Thyroid gland (tissue), 4 donors: ENCODE measurements at regions not wholly inside any gene's neighbourhood (a gene's known extent, or its start where the extent isn't known, plus 50 kb on each side); places are given as distances from the start of the nearest gene placed in this dataset.

Source experiments
- DNase-seq, 2 donors: peaks; one replicate each; pipeline ENCODE4 v3.0.0-alpha.2; 2019
- H3K27ac ChIP-seq, 3 donors: fragments of 200-600 bp; sonication (generic); 1 replicate in 2 of 3; 2 replicates in 1 of 3; pipeline ENCODE4 v1.5.1; 2016 to 2019; ENCODE audit warnings: mild to moderate bottlenecking in 1 of 3, moderate library complexity in 1 of 3
- H3K27me3 ChIP-seq: fragments of 200-600 bp; sonication (generic); one replicate; pipeline ENCODE4 v1.5.1; 2019
- H3K36me3 ChIP-seq, 2 donors: fragments of 200-600 bp; sonication (generic); one replicate each; pipeline ENCODE4 v1.5.1; 2016 to 2019
- H3K4me1 ChIP-seq, 2 donors: fragments of 200-600 bp; sonication (generic); one replicate each; pipeline ENCODE4 v1.5.1; 2017 to 2019
- H3K4me3 ChIP-seq, 3 donors: fragments of 200-600 bp; sonication (generic); replicated peaks in 1 of 3; 1 replicate in 2 of 3; 2 replicates in 1 of 3; pipeline ENCODE4 v1.5.1; 2016; ENCODE audit warnings: mild to moderate bottlenecking in 1 of 3
- H3K9me3 ChIP-seq: fragments of 200-600 bp; sonication (generic); one replicate; pipeline ENCODE4 v1.5.1; 2017
- POLR2A ChIP-seq, 2 donors: fragments of 450-650 bp; IDR thresholded peaks; one replicate each; pipeline ENCODE4 v1.6.1; 2017; ENCODE audit warnings: antibody characterized with exemption in 2 of 2, mild to moderate bottlenecking in 2 of 2, moderate library complexity in 1 of 2
- WGBS, 2 donors: methylation state at CpG; one replicate each; pipeline ENCODE4 v1.1.5; 2017; 5-methylcytosine and 5-hydroxymethylcytosine counted together
- intact Hi-C: fragments of 100-400 bp; cut with DNase I; formaldehyde crosslinking; loops from one replicate; pipeline ENCODE4 v1.15.1; 2023
- TF ChIP-seq, protein P1 (sequence below), 6 experiments: fragments of 200-600 bp in 3 of 6; fragments of 450-650 bp in 3 of 6; sonication (generic) in 3 of 6; IDR thresholded peaks; one replicate each; pipeline ENCODE4 v1.5.1; 2016 to 2019; ENCODE audit warnings: antibody characterized with exemption in 6 of 6, mild to moderate bottlenecking in 2 of 6, inconsistent platforms in 1 of 6, moderate library complexity in 1 of 6

DNA sequence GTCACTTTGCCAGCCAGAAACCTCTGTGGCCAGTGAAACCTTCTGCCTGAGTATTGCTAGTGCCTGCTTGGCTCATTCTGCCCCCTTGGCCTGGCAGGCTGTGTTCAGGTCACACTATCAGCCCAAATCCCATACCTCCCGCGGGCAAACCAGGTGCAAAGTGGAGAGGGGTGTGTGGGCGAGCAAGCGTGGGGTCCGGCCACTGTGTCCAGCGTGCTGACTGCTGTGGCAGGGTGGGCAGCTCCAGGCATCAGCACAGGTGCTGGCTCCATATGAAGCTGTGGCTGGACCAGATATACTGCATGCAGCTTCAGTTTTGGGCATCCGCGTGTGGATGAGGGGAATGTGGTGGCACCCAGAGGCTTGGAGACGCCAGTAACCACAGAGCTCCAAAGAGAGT, 576.5 kb upstream of the EDIL3 start:
- Histone ChIP-seq H3K4me3 (no peak overlapping the region), H3K4me1 (no peaks in the 10 kb centered on the region), H3K36me3 (no peaks in the 10 kb centered on the region), H3K9me3 (no peaks in the 10 kb centered on the region), H3K27ac (no peak overlapping the region), H3K27me3 (no peaks in the 10 kb centered on the region)
- TF ChIP-seq, protein P1, sequence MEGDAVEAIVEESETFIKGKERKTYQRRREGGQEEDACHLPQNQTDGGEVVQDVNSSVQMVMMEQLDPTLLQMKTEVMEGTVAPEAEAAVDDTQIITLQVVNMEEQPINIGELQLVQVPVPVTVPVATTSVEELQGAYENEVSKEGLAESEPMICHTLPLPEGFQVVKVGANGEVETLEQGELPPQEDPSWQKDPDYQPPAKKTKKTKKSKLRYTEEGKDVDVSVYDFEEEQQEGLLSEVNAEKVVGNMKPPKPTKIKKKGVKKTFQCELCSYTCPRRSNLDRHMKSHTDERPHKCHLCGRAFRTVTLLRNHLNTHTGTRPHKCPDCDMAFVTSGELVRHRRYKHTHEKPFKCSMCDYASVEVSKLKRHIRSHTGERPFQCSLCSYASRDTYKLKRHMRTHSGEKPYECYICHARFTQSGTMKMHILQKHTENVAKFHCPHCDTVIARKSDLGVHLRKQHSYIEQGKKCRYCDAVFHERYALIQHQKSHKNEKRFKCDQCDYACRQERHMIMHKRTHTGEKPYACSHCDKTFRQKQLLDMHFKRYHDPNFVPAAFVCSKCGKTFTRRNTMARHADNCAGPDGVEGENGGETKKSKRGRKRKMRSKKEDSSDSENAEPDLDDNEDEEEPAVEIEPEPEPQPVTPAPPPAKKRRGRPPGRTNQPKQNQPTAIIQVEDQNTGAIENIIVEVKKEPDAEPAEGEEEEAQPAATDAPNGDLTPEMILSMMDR (IDR thresholded peaks at IDR 0.05), result no peak
- TF ChIP-seq POLR2A (IDR thresholded peaks at IDR 0.05), result no peak
- intact Hi-C loops, result no loop called here
- 85 to 100% methylated on average over 6 to 9 of the region's 9 CpGs for WGBS, 2 donors
- DNase-seq, result no peak

DNA sequence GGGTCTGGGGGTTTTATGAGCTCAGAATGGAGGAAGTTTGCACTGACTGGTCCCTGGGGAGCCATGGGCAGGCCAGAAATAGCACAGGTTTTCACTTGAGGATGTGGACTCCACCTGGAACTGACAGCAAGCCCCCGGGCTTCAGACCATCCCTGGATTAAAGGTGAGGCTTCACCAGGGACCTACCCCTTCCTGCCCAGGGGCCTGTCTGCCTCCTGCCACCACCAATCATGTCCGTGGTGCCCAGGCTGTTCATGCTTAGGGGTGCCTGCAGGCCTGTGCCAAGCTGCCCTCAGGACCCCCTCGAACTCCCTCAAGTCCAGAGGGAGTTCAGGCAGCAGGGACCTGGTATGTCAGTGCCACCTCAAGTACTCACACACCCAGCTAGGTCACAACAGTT, 577.2 kb upstream of the EDIL3 start:
- Histone ChIP-seq H3K27me3 (no peaks in the 10 kb centered on the region), H3K36me3 (no peaks in the 10 kb centered on the region), H3K27ac (no peak overlapping the region), H3K4me3 (no peak overlapping the region), H3K4me1 (no peaks in the 10 kb centered on the region), H3K9me3 (no peaks in the 10 kb centered on the region)
- DNase-seq, result no peak
- no peak for TF ChIP-seq POLR2A (IDR thresholded peaks at IDR 0.05)
- TF ChIP-seq, protein P1 (IDR thresholded peaks at IDR 0.05), result no peak
- WGBS, 2 donors, result 33 to 88% methylated on average over 2 to 3 of the region's 3 CpGs
- intact Hi-C loops, result no loop called here

DNA sequence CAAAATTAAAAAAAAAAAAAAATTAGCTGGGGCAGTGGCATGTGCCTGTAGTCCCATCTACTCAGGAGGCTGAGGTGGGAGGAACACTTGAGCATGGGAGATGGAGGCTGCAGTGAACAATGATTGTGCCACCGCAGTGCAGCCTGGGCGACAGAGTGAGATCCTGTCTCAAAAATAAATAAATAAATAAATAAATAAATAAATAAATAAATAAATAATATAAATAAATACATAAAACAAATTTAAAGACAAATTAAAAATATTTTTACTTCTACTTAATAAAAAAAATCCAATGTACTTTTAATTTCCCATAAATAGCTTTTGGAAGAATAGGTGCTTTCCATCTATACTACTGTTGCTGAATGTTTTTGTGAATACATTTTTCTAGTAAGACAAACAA, 598.4 kb upstream of the EDIL3 start:
- 48 to 70% methylated on average over 2 of the region's 2 CpGs for WGBS, 2 donors
- no peak overlapping the region for H3K4me3 ChIP-seq
- intact Hi-C loops, result no loop called here
- DNase-seq, result no peak
- no peaks in the 10 kb centered on the region for H3K9me3 ChIP-seq
- H3K27me3 ChIP-seq, result no peaks in the 10 kb centered on the region
- no peaks in the 10 kb centered on the region for H3K36me3 ChIP-seq
- no peak overlapping the region for H3K27ac ChIP-seq
- TF ChIP-seq, protein P1 (IDR thresholded peaks at IDR 0.05), result no peak
- no peak for TF ChIP-seq POLR2A (IDR thresholded peaks at IDR 0.05)
- H3K4me1 ChIP-seq, result no peaks in the 10 kb centered on the region

DNA sequence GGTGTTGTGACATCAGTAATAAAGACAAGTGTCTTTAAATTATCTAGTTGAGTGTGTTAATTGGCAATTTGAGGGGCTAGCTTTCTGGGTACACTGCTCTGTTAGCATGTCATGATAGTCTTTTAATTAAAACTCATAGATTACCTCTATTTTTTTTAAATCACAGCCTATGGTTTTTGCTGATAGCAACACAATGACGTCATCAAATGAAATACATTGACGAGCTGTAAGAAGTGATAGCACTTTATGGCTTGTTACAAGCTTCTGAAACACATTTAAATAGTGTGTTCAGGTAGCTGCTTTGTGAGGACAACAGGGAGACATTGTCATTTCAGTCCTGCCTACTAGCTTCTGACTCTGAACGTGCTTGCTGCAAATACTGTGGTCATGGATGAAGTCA, 600.5 kb upstream of the EDIL3 start:
- H3K27me3 ChIP-seq, result no peaks in the 10 kb centered on the region
- H3K4me1 ChIP-seq, result no peaks in the 10 kb centered on the region
- TF ChIP-seq, protein P1 (IDR thresholded peaks at IDR 0.05), result no peak
- TF ChIP-seq POLR2A (IDR thresholded peaks at IDR 0.05), result no peak
- no peaks in the 10 kb centered on the region for H3K36me3 ChIP-seq
- no peak overlapping the region for H3K27ac ChIP-seq
- no peaks in the 10 kb centered on the region for H3K9me3 ChIP-seq
- DNase-seq, result no peak
- intact Hi-C loops, result no loop called here
- 38 to 56% methylated on average over 3 of the region's 3 CpGs for WGBS, 2 donors
- no peak overlapping the region for H3K4me3 ChIP-seq

DNA sequence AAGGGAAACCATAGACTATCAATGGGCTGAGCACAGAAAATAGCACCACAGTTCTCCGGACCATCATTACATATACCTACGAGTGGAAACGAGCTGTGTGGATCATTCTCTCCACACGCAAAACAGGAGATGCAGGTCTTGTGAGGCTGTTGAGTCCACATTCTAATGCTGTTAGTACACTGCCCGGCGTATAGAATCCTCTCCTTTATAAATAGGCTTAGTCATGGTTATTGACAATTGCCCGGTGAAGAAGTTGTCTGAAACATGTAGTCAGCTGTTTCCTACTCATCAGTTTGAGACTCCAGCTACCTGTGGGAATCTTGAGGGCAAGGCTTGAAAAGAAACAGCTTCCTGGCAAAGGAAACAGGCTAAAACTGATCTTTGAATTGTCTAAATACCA, 602.0 kb upstream of the EDIL3 start:
- H3K36me3 ChIP-seq, result no peaks in the 10 kb centered on the region
- H3K9me3 ChIP-seq, result no peaks in the 10 kb centered on the region
- intact Hi-C loops, result no loop called here
- whole genome bisulfite sequencing, 2 donors, result 78 to 81% methylated on average over 7 of the region's 7 CpGs
- TF ChIP-seq, protein P1 (IDR thresholded peaks at IDR 0.05), result no peak
- no peak for TF ChIP-seq POLR2A (IDR thresholded peaks at IDR 0.05)
- no peaks in the 10 kb centered on the region for H3K4me1 ChIP-seq
- no peaks in the 10 kb centered on the region for H3K27me3 ChIP-seq
- H3K27ac ChIP-seq, result no peak overlapping the region
- no peak overlapping the region for H3K4me3 ChIP-seq
- no peak for DNase-seq
